GM12875 (cell line): ENCODE measurements at regions not wholly inside any gene's neighbourhood (a gene's known extent, or its start where the extent isn't known, plus 50 kb on each side); places are given as distances from the start of the nearest gene placed in this dataset.
"Not testable (repeated sequence)": the region's sequence is repeated elsewhere in the genome, so short reads cannot be mapped to it uniquely, and the experiment has no call there.

Experiments
- H3K4me3 ChIP-seq: one replicate; pipeline ENCODE4 v1.5.1; 2011; ENCODE audit warnings: low read depth, low read length, control low read depth
- TF ChIP-seq, protein P1 (sequence below): IDR thresholded peaks from 2 replicates; pipeline ENCODE4 v1.5.1; 2011; ENCODE audit warnings: low read depth, mild to moderate bottlenecking, control low read depth, inconsistent platforms, low read length, moderate library complexity, borderline replicate concordance; ENCODE audit not compliant: insufficient read depth

DNA sequence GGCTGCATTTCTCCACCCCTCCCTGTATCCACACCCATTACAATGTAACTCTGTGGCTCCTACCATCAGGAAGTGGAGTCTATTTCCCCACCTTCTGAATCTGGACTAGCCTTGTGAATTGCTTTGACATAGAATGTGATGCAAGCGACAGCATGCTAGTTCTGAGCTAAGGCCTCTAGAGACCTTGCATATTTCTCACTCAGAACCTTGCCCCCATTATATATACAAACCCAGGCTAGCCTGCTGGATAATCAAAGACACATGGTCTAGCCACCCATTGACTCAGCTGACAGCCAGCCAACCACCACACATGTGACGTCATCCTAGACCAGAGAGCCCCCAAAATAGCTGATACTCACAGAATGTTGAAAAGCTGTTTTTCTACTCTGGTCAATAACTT is 77.9 kb downstream of the CCDC71L start:
- TF ChIP-seq, protein P1, sequence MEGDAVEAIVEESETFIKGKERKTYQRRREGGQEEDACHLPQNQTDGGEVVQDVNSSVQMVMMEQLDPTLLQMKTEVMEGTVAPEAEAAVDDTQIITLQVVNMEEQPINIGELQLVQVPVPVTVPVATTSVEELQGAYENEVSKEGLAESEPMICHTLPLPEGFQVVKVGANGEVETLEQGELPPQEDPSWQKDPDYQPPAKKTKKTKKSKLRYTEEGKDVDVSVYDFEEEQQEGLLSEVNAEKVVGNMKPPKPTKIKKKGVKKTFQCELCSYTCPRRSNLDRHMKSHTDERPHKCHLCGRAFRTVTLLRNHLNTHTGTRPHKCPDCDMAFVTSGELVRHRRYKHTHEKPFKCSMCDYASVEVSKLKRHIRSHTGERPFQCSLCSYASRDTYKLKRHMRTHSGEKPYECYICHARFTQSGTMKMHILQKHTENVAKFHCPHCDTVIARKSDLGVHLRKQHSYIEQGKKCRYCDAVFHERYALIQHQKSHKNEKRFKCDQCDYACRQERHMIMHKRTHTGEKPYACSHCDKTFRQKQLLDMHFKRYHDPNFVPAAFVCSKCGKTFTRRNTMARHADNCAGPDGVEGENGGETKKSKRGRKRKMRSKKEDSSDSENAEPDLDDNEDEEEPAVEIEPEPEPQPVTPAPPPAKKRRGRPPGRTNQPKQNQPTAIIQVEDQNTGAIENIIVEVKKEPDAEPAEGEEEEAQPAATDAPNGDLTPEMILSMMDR, result no peak
- H3K4me3 ChIP-seq, result no peak overlapping the region

- TF ChIP-seq, protein P1, result no peak
Observed at GRCh38 chr7:106582365-106582764, 78.6 kb downstream of the CCDC71L start.

GRCh38 chr7:106579086-106579485 is 81.9 kb downstream of the CCDC71L start:
- not testable (repeated sequence) for H3K4me3 ChIP-seq

More at GRCh38 chr7:106582365-106582764, 78.6 kb downstream of the CCDC71L start:
- H3K4me3 ChIP-seq, result no peak overlapping the region

DNA sequence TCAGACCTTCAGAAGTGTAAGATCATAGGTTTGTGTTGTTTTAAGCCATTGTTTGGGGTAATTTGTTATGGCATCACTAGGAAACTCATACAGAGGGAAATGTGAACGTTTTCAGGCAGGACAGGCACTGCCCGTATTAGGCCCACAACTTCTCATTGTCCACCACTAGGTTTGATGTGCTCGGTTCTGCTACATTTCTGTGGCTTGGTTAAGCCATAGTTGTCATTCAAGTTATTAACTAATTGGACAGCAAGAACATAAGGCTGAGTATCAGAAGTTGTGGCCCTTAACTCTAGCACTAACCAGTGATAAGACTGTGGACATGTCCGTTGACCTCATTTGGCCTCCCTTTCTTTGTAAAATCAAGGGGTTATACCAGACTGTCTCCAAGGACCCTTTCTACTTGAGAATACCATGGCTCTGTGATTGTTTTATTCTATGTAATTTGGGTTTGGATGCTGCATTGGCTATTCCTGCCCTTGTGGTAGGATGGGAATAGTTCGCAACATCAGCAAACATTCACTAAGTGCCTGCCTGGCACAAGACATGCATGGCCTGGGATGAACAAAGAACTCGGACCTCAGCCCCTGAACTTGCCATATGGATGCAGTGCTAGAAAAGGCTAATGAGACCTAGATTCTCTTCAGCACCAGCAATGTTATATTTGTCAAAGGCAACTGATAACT is 85.7 kb downstream of the CCDC71L start:
- H3K4me3 ChIP-seq, result no peak overlapping the region
- TF ChIP-seq, protein P1, result no peak

GRCh38 chr7:106573738-106574137 is 87.2 kb downstream of the CCDC71L start:
- TF ChIP-seq, protein P1, result no peak
- no peak overlapping the region for H3K4me3 ChIP-seq

DNA sequence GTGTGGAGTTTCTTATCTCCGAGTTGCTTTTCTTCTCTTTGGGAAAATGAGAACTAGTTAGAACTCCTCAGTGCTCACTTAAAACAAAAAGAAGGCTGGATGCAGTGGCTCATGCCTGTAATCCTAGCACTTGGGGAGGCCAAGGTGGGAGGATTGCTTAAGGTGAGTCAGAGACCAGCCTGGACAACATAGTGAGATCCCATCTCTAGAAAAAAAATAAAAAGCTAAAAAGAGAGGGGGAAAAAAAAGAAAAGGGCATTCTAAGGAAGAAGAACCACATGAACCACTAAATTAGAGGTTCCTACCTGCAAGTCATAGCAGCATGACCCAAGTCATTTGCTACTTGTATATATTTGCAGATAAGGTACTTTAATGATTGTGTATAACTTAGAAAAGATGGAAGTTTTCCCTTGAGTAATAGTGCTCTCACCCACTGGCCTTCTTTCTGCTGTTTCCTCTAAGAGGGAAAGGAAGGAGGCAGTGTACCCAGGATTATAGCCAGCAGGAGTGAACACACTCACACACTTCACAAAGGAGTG is 87.8 kb downstream of the CCDC71L start:
- H3K4me3 ChIP-seq, result no peak overlapping the region
- TF ChIP-seq, protein P1, result no peak

DNA sequence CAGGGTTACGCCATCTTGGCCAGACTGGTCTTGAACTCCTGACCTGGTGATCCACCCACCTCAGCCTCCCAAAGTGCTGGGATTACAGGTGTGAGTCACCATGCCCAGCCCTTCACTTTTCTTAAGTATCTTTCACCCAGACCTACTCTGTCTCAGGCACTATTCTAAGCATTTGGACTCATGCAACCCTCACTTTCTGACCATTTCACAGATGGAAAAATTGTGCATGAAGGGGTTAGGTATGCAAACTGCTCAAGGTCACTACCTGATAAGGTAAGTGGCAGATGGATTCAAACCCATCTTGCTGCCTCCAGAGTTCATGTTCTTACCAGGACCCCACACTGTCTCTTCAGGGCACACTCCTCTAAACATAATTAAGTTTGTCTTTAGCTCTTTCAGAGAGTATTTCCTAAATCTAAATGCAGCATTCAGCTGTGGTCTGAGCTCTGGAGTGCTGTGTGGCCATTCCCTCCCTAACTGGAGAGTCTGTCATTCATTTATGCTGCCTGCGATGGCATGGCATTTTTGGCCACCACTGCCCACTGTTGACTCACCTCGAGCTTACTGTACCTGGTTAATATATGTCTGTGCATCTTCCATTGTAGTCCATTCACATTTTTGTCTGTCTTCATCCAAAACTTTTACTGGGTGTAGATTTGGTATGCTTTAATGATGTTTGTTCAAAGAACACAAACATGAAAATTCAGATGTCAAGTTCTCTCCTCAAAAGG is 88.4 kb downstream of the CCDC71L start:
- no peak overlapping the region for H3K4me3 ChIP-seq
- TF ChIP-seq, protein P1, result no peak
